SK-N-SH (cell line): ENCODE measurements at regions not wholly inside any gene's neighbourhood (a gene's known extent, or its start where the extent isn't known, plus 50 kb on each side); places are given as distances from the start of the nearest gene placed in this dataset.

Experiments
- CTCF ChIA-PET: fragments of 300-600, 350-600 bp; formaldehyde crosslinking; extraction: SDS; loops from one replicate; lab custom pipeline; 2021; lab: Yijun Ruan, JAX
- POLR2A ChIA-PET: fragments of 350-600 bp; sonication (Branson Sonifier 250); formaldehyde crosslinking; extraction: SDS; loops from one replicate; lab custom pipeline; 2020; ENCODE audit warnings: antibody characterized with exemption, inconsistent platforms; lab: Yijun Ruan, JAX
- DNase-seq: peaks from one replicate; pipeline ENCODE4 v3.0.0; 2012
- H2AFZ ChIP-seq: fragments of 200-600 bp; sonication (generic); 2 replicates; pipeline ENCODE4 v1.8.1; 2016; ENCODE audit warnings: antibody characterized with exemption, mild to moderate bottlenecking, low read depth
- H3F3A ChIP-seq: fragments of 200-600 bp; sonication (generic); replicated peaks from 2 replicates; pipeline ENCODE3; 2016; ENCODE audit warnings: antibody characterized with exemption, mild to moderate bottlenecking; ENCODE audit not compliant: insufficient read depth
- H3K27ac ChIP-seq, 2 experiments: fragments of 200-500 bp in 1 of 2; fragments of 200-600 bp in 1 of 2; sonication (Bioruptor generic) in 1 of 2; sonication (generic), shearing (Covaris generic) in 1 of 2; 2 replicates each; pipeline versions ENCODE4 v1.5.1 to v1.6.1; 2014 to 2016; ENCODE audit warnings: low read depth in 2 of 2, inconsistent platforms in 1 of 2, low read length in 1 of 2, mild to moderate bottlenecking in 1 of 2, mixed read lengths in 1 of 2
- H3K27me3 ChIP-seq: fragments of 200-600 bp; sonication (generic), shearing (Covaris generic); 2 replicates; pipeline ENCODE4 v1.6.1; 2016; ENCODE audit warnings: mixed run types; ENCODE audit not compliant: insufficient read depth
- H3K36me3 ChIP-seq, 2 experiments: fragments of 200-500 bp in 1 of 2; fragments of 200-600 bp in 1 of 2; sonication (Bioruptor generic) in 1 of 2; sonication (generic) in 1 of 2; replicated peaks in 1 of 2; 2 replicates each; pipeline versions ENCODE3 to v1.5.1; 2014 to 2016; ENCODE audit warnings: low read length in 1 of 2, mild to moderate bottlenecking in 1 of 2; ENCODE audit not compliant: insufficient read depth in 2 of 2, control insufficient read depth in 1 of 2
- H3K4me1 ChIP-seq, 2 experiments: fragments of 200-500 bp in 1 of 2; fragments of 200-600 bp in 1 of 2; sonication (Bioruptor generic) in 1 of 2; sonication (generic), shearing (Covaris generic) in 1 of 2; 2 replicates each; pipeline versions ENCODE4 v1.5.1 to v1.6.1; 2014 to 2016; ENCODE audit warnings: low read depth in 1 of 2, low read length in 1 of 2, mixed run types in 1 of 2; ENCODE audit not compliant: insufficient read depth in 2 of 2, control insufficient read depth in 1 of 2
- H3K4me2 ChIP-seq: fragments of 200-600 bp; sonication (generic), shearing (Covaris generic); 2 replicates; pipeline ENCODE4 v1.6.1; 2017; ENCODE audit warnings: mixed run types
- H3K4me3 ChIP-seq, 2 experiments: fragments of 200-500 bp in 1 of 2; fragments of 200-600 bp in 1 of 2; sonication (Bioruptor generic) in 1 of 2; sonication (generic), shearing (Covaris generic) in 1 of 2; 2 replicates each; pipeline versions ENCODE4 v1.5.1 to v1.8.1; 2014 to 2016; ENCODE audit warnings: low read depth in 2 of 2, inconsistent platforms in 1 of 2, low read length in 1 of 2, mild to moderate bottlenecking in 1 of 2, mixed read lengths in 1 of 2, moderate library complexity in 1 of 2
- H3K79me2 ChIP-seq: fragments of 200-600 bp; sonication (generic); 2 replicates; pipeline ENCODE4 v1.8.1; 2017; ENCODE audit warnings: mild to moderate bottlenecking; ENCODE audit not compliant: insufficient read depth
- H3K9ac ChIP-seq: fragments of 200-600 bp; sonication (generic); 2 replicates; pipeline ENCODE4 v1.6.1; 2017; ENCODE audit warnings: mixed run types
- H3K9me2 ChIP-seq: fragments of 200-600 bp; sonication (generic); 2 replicates; pipeline ENCODE4 v1.6.1; 2017; ENCODE audit warnings: mixed run types
- H3K9me3 ChIP-seq: fragments of 200-600 bp; sonication (generic); 2 replicates; pipeline ENCODE4 v1.6.1; 2017; ENCODE audit warnings: mixed run types, mild to moderate bottlenecking, moderate library complexity
- H4K20me1 ChIP-seq: fragments of 200-600 bp; sonication (generic); 2 replicates; pipeline ENCODE4 v1.6.1; 2017; ENCODE audit warnings: mild to moderate bottlenecking, mixed run types; ENCODE audit not compliant: insufficient read depth
- EP300 ChIP-seq, 2 experiments: IDR thresholded peaks; 2 replicates each; pipeline versions ENCODE4 v1.4.0 to v1.6.1; 2012; ENCODE audit warnings: borderline replicate concordance in 1 of 2, low read depth in 1 of 2, low read length in 1 of 2
- FOSL2 ChIP-seq: IDR thresholded peaks from 2 replicates; pipeline ENCODE4 v1.4.0; 2012; ENCODE audit warnings: low read depth, mild to moderate bottlenecking, moderate library complexity, borderline replicate concordance
- FOXM1 ChIP-seq: IDR thresholded peaks from 2 replicates; pipeline ENCODE4 v1.4.0; 2012; ENCODE audit warnings: low read depth, mild to moderate bottlenecking
- IRF3 ChIP-seq: fragments of 150-350 bp; IDR thresholded peaks from 2 replicates; pipeline ENCODE4 v1.6.1; 2016; ENCODE audit warnings: mild to moderate bottlenecking, low read depth, low read length
- JUND ChIP-seq: IDR thresholded peaks from 2 replicates; pipeline ENCODE4 v1.4.0; 2012
- MAX ChIP-seq: IDR thresholded peaks from 2 replicates; pipeline ENCODE4 v1.4.0; 2012; ENCODE audit warnings: low read depth
- MEF2A ChIP-seq: IDR thresholded peaks from 2 replicates; pipeline ENCODE4 v1.4.0; 2012; ENCODE audit warnings: low read depth, borderline replicate concordance
- MXI1 ChIP-seq: IDR thresholded peaks from 2 replicates; pipeline ENCODE4 v1.6.1; 2012; ENCODE audit warnings: mild to moderate bottlenecking, low read depth, low read length, improper control_type of control experiment
- NFIC ChIP-seq: IDR thresholded peaks from 2 replicates; pipeline ENCODE4 v1.4.0; 2012; ENCODE audit warnings: borderline replicate concordance
- PBX3 ChIP-seq: IDR thresholded peaks from 2 replicates; pipeline ENCODE4; 2012
- RAD21 ChIP-seq: IDR thresholded peaks from 2 replicates; pipeline ENCODE4 v1.6.1; 2012; ENCODE audit warnings: mild to moderate bottlenecking, low read length
- RCOR1 ChIP-seq: fragments of 150-350 bp; IDR thresholded peaks from 2 replicates; pipeline ENCODE4 v1.6.1; 2017; ENCODE audit warnings: antibody characterized with exemption, low read length
- SMC3 ChIP-seq: IDR thresholded peaks from 2 replicates; pipeline ENCODE4 v1.6.1; 2012; ENCODE audit warnings: low read depth, low read length, improper control_type of control experiment
- TCF12 ChIP-seq: IDR thresholded peaks from 2 replicates; pipeline ENCODE4 v1.4.0; 2012
- TEAD4 ChIP-seq: IDR thresholded peaks from 2 replicates; pipeline ENCODE4 v1.4.0; 2012; ENCODE audit warnings: mild to moderate bottlenecking, borderline replicate concordance; ENCODE audit not compliant: insufficient read depth
- USF1 ChIP-seq: IDR thresholded peaks from 2 replicates; pipeline ENCODE4 v1.4.0; 2012; ENCODE audit warnings: low read depth, borderline replicate concordance
- YY1 ChIP-seq: IDR thresholded peaks from 2 replicates; pipeline ENCODE4 v1.4.0; 2012; ENCODE audit warnings: low read depth, mild to moderate bottlenecking
- WGBS: methylation state at CpG from one replicate; pipeline ENCODE4 v1.1.6; 2017; ENCODE audit warnings: low lambda C conversion rate; 5-methylcytosine and 5-hydroxymethylcytosine counted together

- Histone ChIP-seq H3K4me3 (no peak overlapping the region), H3K27ac (no peak overlapping the region), H3K9me2 (no peaks in the 10 kb centered on the region), H3K4me2 (no peak overlapping the region), H3K27me3 (no peaks in the 10 kb centered on the region), H3K9me3 (no peaks in the 10 kb centered on the region), H3K36me3 (no peaks in the 10 kb centered on the region), H3K4me1 (no peaks in the 10 kb centered on the region), H3F3A (no peaks in the 10 kb centered on the region), H4K20me1 (no peaks in the 10 kb centered on the region), H3K79me2 (no peaks in the 10 kb centered on the region), H3K9ac (no peak overlapping the region), H2AFZ (no peak overlapping the region)
- no peak for TF ChIP-seq MXI1
- no peak for TF ChIP-seq YY1
- no peak for TF ChIP-seq NFIC
- no peak for TF ChIP-seq IRF3
- TF ChIP-seq TEAD4, result no peak
- DNase-seq, result no peak
- POLR2A ChIA-PET, result no interaction called here
- WGBS, result 73% methylated on average over 7 of the region's 7 CpGs
- CTCF ChIA-PET, result no interaction called here
Measured at GRCh38 chr13:90293793-90294361, 1053.6 kb upstream of the MIR17HG start.

GRCh38 chr13:90299238-90299637, 1048.2 kb upstream of the MIR17HG start:
- H3F3A ChIP-seq, result no peaks in the 10 kb centered on the region
- no peak for TF ChIP-seq MEF2A
- no peak for TF ChIP-seq EP300 (IDR thresholded peaks at IDR 0.05; ENCODE audit: borderline replicate concordance in 1 of 2, low read depth in 1 of 2, low read length in 1 of 2)
- TF ChIP-seq RAD21, result no peak
- no peak for TF ChIP-seq RCOR1

GRCh38 chr13:90300015-90300414, 1047.5 kb upstream of the MIR17HG start:
- H3F3A ChIP-seq, result no peaks in the 10 kb centered on the region
- H3K4me2 ChIP-seq, result no peak overlapping the region
- no peak overlapping the region for H3K9ac ChIP-seq
- no peaks in the 10 kb centered on the region for H3K9me2 ChIP-seq
- no peak for DNase-seq
- TF ChIP-seq TCF12 (no peak), MXI1 (no peak), MEF2A (no peak), FOXM1 (no peak), SMC3 (no peak), USF1 (no peak), FOSL2 (no peak), MAX (no peak), PBX3 (no peak), TEAD4 (no peak), JUND (no peak)
- H2AFZ ChIP-seq, result no peak overlapping the region
- no peaks in the 10 kb centered on the region; a peak in 1 of 4 replicates for H3K4me1 ChIP-seq
- no peaks in the 10 kb centered on the region for H3K79me2 ChIP-seq
- no peaks in the 10 kb centered on the region for H4K20me1 ChIP-seq
- no peak overlapping the region for H3K4me3 ChIP-seq
- POLR2A ChIA-PET, result no interaction called here
- WGBS, result 86% methylated on average over 2 of the region's 2 CpGs
- no peaks in the 10 kb centered on the region for H3K27me3 ChIP-seq
- no peak overlapping the region for H3K27ac ChIP-seq
- CTCF ChIA-PET, result no interaction called here
- no peaks in the 10 kb centered on the region for H3K36me3 ChIP-seq
- H3K9me3 ChIP-seq, result no peaks in the 10 kb centered on the region

More at GRCh38 chr13:90299238-90299637, 1048.2 kb upstream of the MIR17HG start:
- no peaks in the 10 kb centered on the region for H3K27me3 ChIP-seq
- DNase-seq, result no peak
- H4K20me1 ChIP-seq, result no peaks in the 10 kb centered on the region
- WGBS, result 64% methylated on average over 5 of the region's 5 CpGs
- H3K4me1 ChIP-seq, result no peaks in the 10 kb centered on the region; a peak in 1 of 4 replicates
- POLR2A ChIA-PET, result no interaction called here
- H2AFZ ChIP-seq, result no peak overlapping the region
- CTCF ChIA-PET, result no interaction called here
- H3K36me3 ChIP-seq, result no peaks in the 10 kb centered on the region
- no peak overlapping the region for H3K9ac ChIP-seq
- no peaks in the 10 kb centered on the region for H3K9me2 ChIP-seq
- H3K4me3 ChIP-seq, result no peak overlapping the region
- no peak overlapping the region for H3K27ac ChIP-seq
- no peaks in the 10 kb centered on the region for H3K9me3 ChIP-seq
- no peaks in the 10 kb centered on the region for H3K79me2 ChIP-seq
- H3K4me2 ChIP-seq, result no peak overlapping the region
